ENCODE measurements at regions not wholly inside any gene's neighbourhood (a gene's known extent, or its start where the extent isn't known, plus 50 kb on each side); places are given as distances from the start of the nearest gene placed in this dataset.
A peak's percentile ranks its signal among the peaks of the same experiment; 100 is the strongest.

GRCh38 chr3:36201546-36201945 lies 178.8 kb upstream of the STAC start:
- DNase-seq: no peak

GRCh38 chr3:36206956-36207580 lies 173.2 kb upstream of the STAC start:
- DNase-seq: no peak

- no peak for DNase-seq
These were observed 169.3 kb upstream of the STAC start for GRCh38 chr3:36210840-36211651.

GRCh38 chr3:36211652-36211999 lies 168.7 kb upstream of the STAC start:
- DNase-seq: no peak

GRCh38 chr3:36212251-36212650 lies 168.1 kb upstream of the STAC start:
- DNase-seq: no peak

DNA sequence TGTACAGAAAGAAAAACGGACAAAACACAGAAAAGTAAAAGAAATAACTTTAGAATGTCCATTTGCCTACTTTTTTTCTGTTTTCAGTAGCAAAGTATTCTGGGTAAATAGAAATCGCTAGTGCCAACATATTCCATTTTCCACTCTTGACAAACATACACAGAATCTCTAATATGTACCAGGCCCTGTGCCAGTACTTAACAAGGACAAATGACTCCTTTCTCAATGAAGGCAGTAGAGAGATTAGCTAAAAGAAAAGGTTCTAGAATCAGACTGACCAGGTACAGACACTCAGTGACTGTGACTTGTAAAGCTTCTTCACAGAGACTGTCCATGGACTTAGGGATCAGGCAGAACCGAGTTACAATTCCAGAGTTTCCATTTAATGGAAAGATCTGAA lies 165.8 kb upstream of the STAC start:
- DNase-seq: peak; percentile 10

- no peak for DNase-seq
These were observed 165.1 kb upstream of the STAC start for GRCh38 chr3:36215241-36215640.

DNA sequence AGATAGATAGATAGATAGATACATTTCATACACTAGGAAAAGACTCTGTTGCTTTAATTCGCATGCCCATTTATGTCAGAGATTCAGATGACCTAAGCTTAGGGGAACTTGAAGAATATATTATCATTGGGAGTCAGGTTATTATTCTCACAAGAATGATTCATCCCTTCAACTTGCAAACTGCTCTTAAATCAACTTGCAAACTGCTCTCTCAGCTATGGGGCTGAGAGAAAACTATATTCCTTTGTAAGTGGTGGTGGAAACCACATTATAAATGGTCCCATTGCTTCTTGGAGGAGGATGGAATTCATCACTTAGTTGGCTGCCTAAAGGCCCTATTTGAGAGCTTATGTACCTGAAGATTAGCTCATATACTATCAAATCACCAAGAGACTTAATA lies 160.9 kb upstream of the STAC start:
- DNase-seq: no peak

DNA sequence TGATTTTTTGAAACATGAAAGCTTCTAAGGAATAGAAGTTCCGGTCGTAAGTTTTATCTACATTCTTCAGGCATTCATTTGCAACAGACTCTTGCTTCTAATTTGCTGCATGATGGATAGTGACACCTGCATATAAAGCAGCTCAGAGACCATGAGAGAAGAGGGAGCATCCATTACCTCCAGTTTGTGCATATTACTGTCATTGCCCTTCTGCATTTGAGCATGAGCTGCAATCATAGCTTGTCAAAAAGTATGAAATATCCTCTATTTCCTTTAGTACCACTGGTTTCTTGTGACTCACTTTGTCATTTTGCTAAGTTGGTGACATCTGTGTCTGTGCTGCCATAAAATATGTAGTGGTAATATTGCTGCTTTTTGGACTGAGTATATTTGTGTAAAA lies 160.1 kb upstream of the STAC start:
- DNase-seq: no peak

GRCh38 chr3:36221975-36222374 lies 158.3 kb upstream of the STAC start:
- no peak for DNase-seq

DNA sequence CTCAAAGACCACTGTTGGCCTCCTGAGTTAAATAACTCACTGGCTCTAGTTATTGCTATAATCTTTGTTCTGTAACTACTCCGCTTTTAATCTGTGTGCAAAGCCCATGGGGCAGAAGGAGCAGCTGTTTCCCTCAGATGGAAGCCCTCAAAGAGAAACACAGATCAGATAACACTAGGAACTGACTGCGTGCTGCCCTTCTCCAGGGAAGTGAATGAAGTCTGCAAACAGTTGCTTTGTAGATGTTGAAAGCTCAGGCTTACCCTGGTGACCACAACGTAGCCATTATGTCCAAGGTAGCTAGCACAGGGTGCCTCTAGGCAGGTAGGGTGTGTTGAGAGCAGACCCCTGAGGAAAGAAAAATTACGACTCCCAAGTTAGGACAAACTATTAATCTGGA lies 152.3 kb upstream of the STAC start:
- DNase-seq: peak; percentile 10

GRCh38 chr3:36229496-36229895 lies 150.8 kb upstream of the STAC start:
- no peak for DNase-seq

DNA sequence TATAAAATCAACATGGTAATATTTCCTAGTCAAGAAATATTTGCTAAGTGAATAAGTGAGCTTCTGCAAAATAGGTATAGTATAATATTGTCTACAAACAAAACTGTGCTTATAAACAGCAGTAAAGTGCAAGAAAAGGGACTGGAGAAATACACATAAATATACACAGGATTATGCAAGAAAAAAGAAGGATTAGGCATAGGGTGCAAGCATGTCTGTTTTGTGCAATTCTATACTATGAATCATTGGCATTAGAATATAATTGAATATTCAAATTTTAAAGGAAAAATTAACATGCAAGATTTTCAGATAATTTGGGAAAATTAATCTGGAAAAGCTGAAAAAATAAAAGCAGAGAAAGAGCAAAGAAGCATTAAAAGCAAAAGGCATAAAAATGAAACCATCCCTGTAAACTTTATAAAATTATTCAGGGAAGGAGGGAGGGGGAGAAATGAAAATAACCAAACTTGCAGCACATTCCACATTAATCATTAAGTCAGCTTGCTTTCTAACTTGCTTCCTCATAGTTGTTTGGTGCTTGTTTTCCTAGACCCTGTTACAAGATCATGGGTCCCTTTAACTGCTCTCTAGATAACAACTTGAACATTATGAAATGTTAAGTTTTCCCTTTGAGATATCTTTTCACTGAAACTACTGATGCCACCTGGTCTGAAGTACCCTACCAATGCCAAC lies 147.4 kb upstream of the STAC start:
- no peak for DNase-seq

DNA sequence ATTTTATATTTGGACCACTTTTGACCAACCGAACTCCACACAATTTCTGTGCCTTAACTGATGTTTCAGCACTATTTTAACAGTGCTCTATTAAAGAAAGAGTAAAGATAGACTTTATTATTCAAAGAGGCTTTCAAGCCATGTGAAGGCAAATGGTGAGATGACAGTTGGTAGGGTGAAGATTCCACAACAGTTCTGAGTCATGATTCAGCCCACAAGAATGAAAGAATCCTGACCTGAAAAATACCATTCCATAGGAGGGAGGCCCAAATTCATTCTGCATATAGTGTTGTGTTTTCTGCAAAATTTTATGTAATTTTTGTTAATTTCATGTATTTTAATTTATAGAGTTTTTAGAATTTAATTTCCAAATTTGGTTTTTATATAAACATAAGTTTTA lies 135.6 kb upstream of the STAC start:
- DNase-seq: no peak

DNA sequence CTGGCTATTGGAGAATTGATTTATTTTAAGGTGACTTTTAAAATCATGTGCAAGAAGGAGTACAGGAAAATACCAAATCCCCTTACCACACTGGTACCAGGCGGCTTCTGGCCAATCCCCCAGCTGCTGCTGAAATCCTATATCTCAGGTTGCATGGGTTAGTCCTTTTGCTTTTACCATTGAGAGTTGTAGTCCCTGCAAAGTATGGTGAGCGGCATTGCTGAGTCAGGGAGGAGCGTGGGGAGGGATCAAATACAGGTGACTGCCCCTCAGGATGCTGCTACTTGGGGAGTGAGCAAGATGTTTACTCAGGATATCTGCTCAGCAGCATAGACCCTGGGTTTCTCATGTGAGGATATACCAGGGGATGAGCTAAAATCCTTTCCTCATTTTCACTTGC lies 131.9 kb upstream of the STAC start:
- DNase-seq: no peak

DNA sequence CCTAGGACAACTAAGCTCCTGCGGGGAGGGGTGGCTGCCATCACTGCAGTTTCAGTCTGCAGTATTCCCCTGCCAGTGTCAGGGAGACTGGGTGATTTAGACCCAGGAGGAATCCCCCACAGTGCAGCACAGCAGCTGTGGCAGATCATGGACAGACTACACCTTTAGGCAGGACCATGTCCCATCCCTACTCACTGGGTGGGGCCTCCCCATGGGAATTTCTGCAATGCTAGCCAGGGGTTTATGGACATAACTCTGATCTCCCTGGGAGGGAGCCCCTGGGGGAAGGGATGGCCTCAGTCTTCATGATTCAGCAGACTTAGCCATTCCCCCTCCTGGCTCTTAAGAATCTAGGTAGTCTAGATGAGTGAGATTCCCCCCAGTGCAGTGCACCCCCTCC lies 130.1 kb upstream of the STAC start:
- no peak for DNase-seq

DNA sequence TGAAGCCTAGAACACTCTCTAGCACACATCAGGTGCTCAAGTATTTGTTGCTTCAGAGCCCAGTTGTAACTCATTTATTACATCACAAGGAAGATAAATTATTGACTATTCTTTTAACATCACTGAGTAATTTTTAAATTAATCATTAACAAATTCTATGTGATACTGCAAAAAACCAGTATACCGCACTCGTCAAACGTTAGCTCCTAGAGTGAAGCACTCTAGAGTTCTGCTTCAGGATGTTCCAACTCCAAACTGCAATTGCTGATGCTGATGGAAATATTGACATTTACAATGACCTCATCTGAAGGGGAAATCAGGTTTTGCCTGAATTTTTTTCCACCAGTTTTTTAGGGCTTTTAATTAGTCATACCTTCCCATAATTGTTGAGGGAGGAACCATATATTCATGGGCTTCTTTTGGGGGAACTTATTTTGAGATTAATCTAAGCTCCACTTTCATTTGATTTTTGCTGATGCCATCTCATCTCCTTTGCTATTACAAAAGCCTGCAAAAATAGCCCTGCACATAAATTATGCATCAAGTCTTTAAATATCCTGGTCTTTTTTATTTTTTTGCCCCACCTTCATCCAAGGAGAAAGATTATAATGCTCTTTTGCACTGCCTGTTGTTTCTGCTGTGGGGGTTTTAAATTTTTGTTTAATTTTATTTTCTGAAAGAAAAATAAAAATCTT lies 123.0 kb upstream of the STAC start:
- no peak for DNase-seq

GRCh38 chr3:36258421-36258820 lies 121.9 kb upstream of the STAC start:
- DNase-seq: no peak

GRCh38 chr3:36259580-36259979 lies 120.7 kb upstream of the STAC start:
- no peak for DNase-seq

GRCh38 chr3:36269274-36269673 lies 111.0 kb upstream of the STAC start:
- no peak for DNase-seq

DNA sequence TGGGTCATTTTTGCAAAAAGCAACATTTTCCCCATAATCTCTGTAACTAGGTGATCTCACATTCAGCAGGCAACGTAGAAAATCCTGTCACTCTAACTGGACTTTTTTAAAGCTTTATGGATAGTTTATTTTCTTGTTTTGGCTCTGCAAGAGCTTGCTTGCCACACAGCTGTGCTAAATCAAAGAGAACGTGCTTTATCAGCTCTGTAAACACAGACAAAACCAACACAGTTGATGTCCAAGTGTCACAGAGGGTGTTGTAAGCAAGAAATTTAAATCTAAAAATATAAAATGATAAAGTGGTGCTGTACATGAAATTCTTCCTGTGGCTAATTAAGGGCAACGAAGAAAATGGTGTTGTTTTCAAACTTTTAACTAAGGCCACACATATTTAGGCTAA lies 97.5 kb upstream of the STAC start:
- no peak for DNase-seq

- DNase-seq: no peak
These were observed 85.0 kb upstream of the STAC start for GRCh38 chr3:36295296-36295695.

DNA sequence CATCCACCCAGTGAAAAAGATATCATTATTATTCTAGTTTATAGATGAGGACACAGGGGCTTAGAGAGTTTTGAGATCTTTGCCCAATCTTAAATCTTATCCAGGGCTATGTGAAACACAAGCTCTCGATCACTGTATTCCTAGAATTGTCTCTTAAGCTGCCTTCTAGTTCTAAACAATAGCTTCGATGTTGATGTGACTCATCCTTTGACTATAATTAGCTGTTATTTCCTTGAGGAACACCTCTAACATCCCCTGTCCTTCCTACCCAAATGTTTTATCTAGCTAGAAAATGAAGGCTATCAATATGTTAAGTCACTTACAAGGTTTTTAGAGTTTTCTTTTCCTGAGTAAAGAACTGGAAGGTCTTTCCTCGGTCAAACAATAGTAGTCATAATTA lies 83.1 kb upstream of the STAC start:
- DNase-seq: no peak

- DNase-seq: no peak
These were observed 82.1 kb upstream of the STAC start for GRCh38 chr3:36298188-36298587.
